Neural progenitor cell (in vitro differentiated cells): ENCODE measurements at regions not wholly inside any gene's neighbourhood (a gene's known extent, or its start where the extent isn't known, plus 50 kb on each side); places are given as distances from the start of the nearest gene placed in this dataset.

Source experiments
- DNase-seq: peaks from one replicate; pipeline ENCODE4 v3.0.0-alpha.2; 2016; ENCODE audit warnings: low spot score
- H2AFZ ChIP-seq: fragments of 200-600 bp; sonication (generic); replicated peaks from 2 replicates; pipeline ENCODE4 v1.6.1; 2016; ENCODE audit warnings: antibody characterized with exemption
- H3F3A ChIP-seq: fragments of 200-600 bp; sonication (generic); 2 replicates; pipeline ENCODE4 v1.6.1; 2016; ENCODE audit warnings: antibody characterized with exemption, low read depth
- H3K27ac ChIP-seq: fragments of 200-600 bp; sonication (generic); 2 replicates; pipeline ENCODE4 v1.5.1; 2016; ENCODE audit warnings: mild to moderate bottlenecking
- H3K27me3 ChIP-seq: fragments of 200-600 bp; sonication (generic); 2 replicates; pipeline ENCODE4 v1.6.1; 2016; ENCODE audit warnings: mild to moderate bottlenecking, moderate library complexity
- H3K36me3 ChIP-seq: fragments of 200-600 bp; sonication (generic); 2 replicates; pipeline ENCODE4 v1.5.1; 2016
- H3K4me1 ChIP-seq: fragments of 200-600 bp; sonication (generic); 2 replicates; pipeline ENCODE4 v1.6.1; 2016; ENCODE audit warnings: mixed run types
- H3K4me2 ChIP-seq: fragments of 200-600 bp; sonication (generic); 2 replicates; pipeline ENCODE4 v1.6.1; 2016
- H3K4me3 ChIP-seq: fragments of 200-600 bp; sonication (generic); 2 replicates; pipeline ENCODE4 v1.5.1; 2016
- H3K79me2 ChIP-seq: fragments of 200-600 bp; sonication (generic); 2 replicates; pipeline ENCODE4 v1.6.1; 2016; ENCODE audit warnings: low read depth
- H3K9ac ChIP-seq: fragments of 200-600 bp; sonication (generic); 2 replicates; pipeline ENCODE4 v1.6.1; 2016
- H3K9me3 ChIP-seq: fragments of 200-600 bp; sonication (generic); 2 replicates; pipeline ENCODE4 v1.5.1; 2016; ENCODE audit warnings: low read depth
- H4K20me1 ChIP-seq: fragments of 200-600 bp; sonication (generic); 2 replicates; pipeline ENCODE4 v1.6.1; 2016; ENCODE audit warnings: low read depth
- H3K27ac Mint-ChIP-seq: 3 replicates; pipeline ENCODE4 v1.8.0; 2021; ENCODE audit warnings: mixed read lengths
- H3K27me3 Mint-ChIP-seq: 2 replicates; pipeline ENCODE4 v1.8.0; 2022; ENCODE audit warnings: low read depth, mild to moderate bottlenecking, inconsistent platforms, moderate library complexity, mixed read lengths; ENCODE audit not compliant: insufficient read depth
- H3K36me3 Mint-ChIP-seq: 3 replicates; pipeline ENCODE4 v1.8.0; 2021; ENCODE audit warnings: mixed read lengths
- H3K4me1 Mint-ChIP-seq: 3 replicates; pipeline ENCODE4 v1.8.0; 2021; ENCODE audit warnings: mixed read lengths
- H3K4me3 Mint-ChIP-seq: 3 replicates; pipeline ENCODE4 v1.8.0; 2021; ENCODE audit warnings: mild to moderate bottlenecking, moderate library complexity, mixed read lengths
- H3K9me3 Mint-ChIP-seq: 3 replicates; pipeline ENCODE4 v1.8.0; 2020; ENCODE audit warnings: mixed read lengths
- CTCF ChIP-seq: fragments of 200-600 bp; sonication (generic); IDR thresholded peaks from 2 replicates; pipeline ENCODE4 v1.5.1; 2017; ENCODE audit warnings: antibody characterized with exemption, mild to moderate bottlenecking
- EZH2 ChIP-seq: fragments of 200-600 bp; sonication (generic); IDR thresholded peaks from 2 replicates; pipeline ENCODE4 v1.6.1; 2017; ENCODE audit warnings: antibody characterized with exemption, mild to moderate bottlenecking, moderate library complexity
- EZH2phosphoT487 ChIP-seq: fragments of 200-600 bp; sonication (generic); IDR thresholded peaks from 2 replicates; pipeline ENCODE4 v1.6.1; 2017; ENCODE audit warnings: antibody characterized with exemption

DNA sequence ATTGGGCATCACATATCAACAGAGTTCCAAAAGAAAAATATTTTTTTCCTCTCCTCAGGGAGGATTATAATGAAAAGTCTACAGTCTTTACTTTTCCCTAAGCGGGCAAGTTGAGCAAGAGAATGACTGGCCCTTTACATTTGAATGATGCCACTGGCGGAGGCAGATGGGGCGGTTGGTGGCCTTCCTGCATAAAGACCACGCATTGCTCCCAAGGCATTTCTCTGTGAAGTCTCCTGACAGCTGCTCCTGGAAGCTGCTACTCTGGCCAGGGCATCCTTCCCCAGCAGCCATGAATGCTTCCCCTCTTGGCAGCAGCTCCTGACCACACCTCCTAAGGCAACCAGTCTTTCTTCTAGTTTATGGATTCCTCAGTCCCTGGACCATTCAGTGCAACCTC is 161.1 kb upstream of the RRP15 start:
- Mint-ChIP-seq H3K36me3 (no peaks in the 10 kb centered on the region), H3K9me3 (no peaks in the 10 kb centered on the region), H3K27me3 (no peaks in the 10 kb centered on the region), H3K4me1 (no peaks in the 10 kb centered on the region), H3K4me3 (no peak overlapping the region), H3K27ac (no peak overlapping the region)
- Histone ChIP-seq H2AFZ (peak overlapping the region; percentile 93), H3K4me1 (no peaks in the 10 kb centered on the region), H3K79me2 (no peaks in the 10 kb centered on the region), H3K4me2 (no peak overlapping the region), H3K36me3 (no peaks in the 10 kb centered on the region), H3K9me3 (no peaks in the 10 kb centered on the region), H3K27me3 (no peaks in the 10 kb centered on the region), H4K20me1 (no peaks in the 10 kb centered on the region), H3K27ac (no peak overlapping the region), H3F3A (no peaks in the 10 kb centered on the region), H3K4me3 (no peak overlapping the region), H3K9ac (no peak overlapping the region)
- no peak for TF ChIP-seq EZH2phosphoT487
- no peak for TF ChIP-seq EZH2
- TF ChIP-seq CTCF = no peak
- peak; percentile 6 for DNase-seq

DNA sequence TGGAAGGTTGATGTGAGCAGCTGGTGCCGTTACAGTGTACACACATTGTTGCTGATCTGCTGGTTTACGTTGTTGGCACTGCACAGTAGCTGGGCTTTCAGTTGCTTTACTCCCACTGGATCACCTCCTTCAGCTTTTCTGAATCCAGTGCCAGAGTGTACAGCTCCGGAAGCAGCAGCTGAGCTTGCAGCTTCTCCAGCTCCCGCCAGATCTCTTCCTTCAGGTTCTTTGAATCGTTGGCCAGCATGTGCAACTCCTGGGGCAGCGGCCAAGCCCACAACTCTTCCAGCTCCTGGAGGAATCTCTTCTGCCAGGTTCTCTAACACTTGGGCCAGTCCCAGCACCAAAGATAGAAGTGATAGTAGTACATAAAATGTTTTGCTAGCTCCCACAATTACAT is 149.7 kb upstream of the RRP15 start:
- Histone ChIP-seq H3F3A (no peaks in the 10 kb centered on the region), H3K4me3 (no peak overlapping the region), H3K4me1 (peaks cover 9% of the 10 kb centered on the region), H3K4me2 (no peak overlapping the region), H3K27me3 (no peaks in the 10 kb centered on the region), H3K9me3 (no peaks in the 10 kb centered on the region), H2AFZ (peak overlapping the region; percentile 26), H3K36me3 (no peaks in the 10 kb centered on the region), H3K27ac (no peak overlapping the region), H3K9ac (no peak overlapping the region), H3K79me2 (no peaks in the 10 kb centered on the region), H4K20me1 (no peaks in the 10 kb centered on the region)
- no peaks in the 10 kb centered on the region for H3K9me3 Mint-ChIP-seq
- no peak for TF ChIP-seq EZH2
- no peak for TF ChIP-seq EZH2phosphoT487
- no peak for TF ChIP-seq CTCF
- H3K27ac Mint-ChIP-seq = no peak overlapping the region
- H3K4me3 Mint-ChIP-seq = no peak overlapping the region
- H3K4me1 Mint-ChIP-seq = no peaks in the 10 kb centered on the region
- peaks cover 2% of the 10 kb centered on the region for H3K27me3 Mint-ChIP-seq
- H3K36me3 Mint-ChIP-seq = no peaks in the 10 kb centered on the region
- no peak for DNase-seq

DNA sequence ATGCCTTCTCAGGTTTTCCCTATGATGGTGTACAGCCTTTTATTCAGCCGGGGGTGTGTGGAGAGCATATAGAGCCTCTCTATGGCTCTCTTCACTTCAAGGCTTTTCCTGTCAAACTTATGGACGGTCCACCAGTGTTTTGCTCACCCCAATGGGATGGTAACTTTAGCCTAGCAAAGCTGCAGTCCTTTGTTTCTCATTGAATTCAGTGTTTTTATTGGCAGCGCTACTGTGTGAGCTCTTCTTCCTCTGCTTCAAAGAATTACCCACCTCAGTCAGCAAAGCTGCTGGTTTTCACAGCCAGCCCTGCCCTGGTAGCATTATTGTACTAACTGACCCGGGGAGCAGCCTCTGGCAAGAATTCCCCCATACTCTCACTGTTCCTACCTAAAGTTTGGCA is 145.3 kb upstream of the RRP15 start:
- H3K9ac ChIP-seq = no peak overlapping the region
- H4K20me1 ChIP-seq = no peaks in the 10 kb centered on the region
- peaks cover 9% of the 10 kb centered on the region for H3K4me1 ChIP-seq
- H3K9me3 ChIP-seq = no peaks in the 10 kb centered on the region
- H3K4me3 ChIP-seq = no peak overlapping the region
- H3K4me2 ChIP-seq = no peak overlapping the region
- Mint-ChIP-seq H3K27me3 (peaks cover 2% of the 10 kb centered on the region), H3K4me1 (no peaks in the 10 kb centered on the region), H3K36me3 (no peaks in the 10 kb centered on the region), H3K27ac (peak overlapping the region; percentile 35), H3K4me3 (no peak overlapping the region), H3K9me3 (no peaks in the 10 kb centered on the region)
- H3F3A ChIP-seq = no peaks in the 10 kb centered on the region
- peak overlapping the region; percentile 85 for H2AFZ ChIP-seq
- no peak for DNase-seq
- no peaks in the 10 kb centered on the region for H3K79me2 ChIP-seq
- no peaks in the 10 kb centered on the region for H3K36me3 ChIP-seq
- no peak for TF ChIP-seq CTCF
- no peak for TF ChIP-seq EZH2
- TF ChIP-seq EZH2phosphoT487 = no peak
- H3K27ac ChIP-seq = no peak overlapping the region
- no peaks in the 10 kb centered on the region for H3K27me3 ChIP-seq

DNA sequence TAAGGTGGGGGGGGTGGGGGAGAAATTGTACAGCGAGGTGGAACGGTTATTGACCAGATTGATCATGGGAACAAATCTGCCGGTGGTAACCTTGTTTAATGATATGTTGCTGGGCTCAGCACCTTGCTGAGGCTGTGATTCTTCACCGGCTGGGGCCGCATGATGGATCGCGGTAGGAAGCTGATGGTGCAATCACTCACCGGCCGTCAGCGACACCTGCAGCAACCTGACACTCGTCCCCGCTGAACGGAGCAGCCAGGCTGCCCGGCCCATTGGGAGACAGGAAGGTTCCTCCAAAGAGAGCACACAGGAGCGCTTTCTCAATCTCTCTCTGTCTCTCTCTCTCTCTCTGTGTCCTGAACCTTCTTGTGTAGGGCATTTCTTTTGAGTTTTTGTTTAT is 128.5 kb upstream of the RRP15 start:
- Mint-ChIP-seq H3K36me3 (no peaks in the 10 kb centered on the region), H3K4me1 (peaks cover 3% of the 10 kb centered on the region), H3K27me3 (peaks cover 3% of the 10 kb centered on the region), H3K9me3 (no peaks in the 10 kb centered on the region), H3K4me3 (no peak overlapping the region), H3K27ac (no peak overlapping the region)
- Histone ChIP-seq H4K20me1 (no peaks in the 10 kb centered on the region), H3K9me3 (no peaks in the 10 kb centered on the region), H3K27me3 (peaks cover 4% of the 10 kb centered on the region), H3K4me3 (no peak overlapping the region), H2AFZ (no peak overlapping the region), H3K79me2 (no peaks in the 10 kb centered on the region), H3K27ac (no peak overlapping the region), H3F3A (no peaks in the 10 kb centered on the region), H3K9ac (no peak overlapping the region), H3K4me2 (peak overlapping the region; percentile 51), H3K36me3 (no peaks in the 10 kb centered on the region), H3K4me1 (peaks cover 10% of the 10 kb centered on the region)
- peak; percentile 23 for TF ChIP-seq CTCF
- no peak for TF ChIP-seq EZH2
- peak; percentile 74 for DNase-seq
